HG03175 (cell line): ENCODE measurements at regions not wholly inside any gene's neighbourhood (a gene's known extent, or its start where the extent isn't known, plus 50 kb on each side); places are given as distances from the start of the nearest gene placed in this dataset.

Experiments
- ATAC-seq: cut with Tn5 transposase; IDR thresholded peaks from one replicate; pipeline ENCODE4 v1.9.1; 2021; ENCODE audit warnings: mild to moderate bottlenecking, moderate library complexity; ENCODE audit not compliant: unreplicated experiment

DNA sequence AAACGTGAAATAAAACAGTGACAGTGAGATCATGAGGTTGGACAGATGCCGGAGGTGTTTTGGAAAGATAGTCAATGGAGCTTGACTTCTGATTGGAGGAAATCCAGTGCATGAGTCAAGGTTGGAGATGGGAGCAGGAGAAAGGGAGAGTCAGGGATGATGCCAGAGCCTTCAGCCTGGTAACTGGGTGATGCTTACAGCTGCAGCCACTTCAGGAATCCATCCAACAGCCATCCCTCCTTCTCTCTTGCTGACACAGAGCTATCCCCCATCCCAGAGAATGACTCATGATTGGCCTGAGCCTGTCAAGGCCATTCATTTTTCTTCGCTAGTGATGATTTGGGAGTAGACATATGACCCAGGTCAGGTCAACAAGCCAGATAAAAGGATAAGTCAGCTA lies 112.8 kb downstream of the SAMD5 start:
- ATAC-seq: no peak

- ATAC-seq: no peak
Observed at GRCh38 chr6:147621961-147622360, 113.5 kb downstream of the SAMD5 start.

DNA sequence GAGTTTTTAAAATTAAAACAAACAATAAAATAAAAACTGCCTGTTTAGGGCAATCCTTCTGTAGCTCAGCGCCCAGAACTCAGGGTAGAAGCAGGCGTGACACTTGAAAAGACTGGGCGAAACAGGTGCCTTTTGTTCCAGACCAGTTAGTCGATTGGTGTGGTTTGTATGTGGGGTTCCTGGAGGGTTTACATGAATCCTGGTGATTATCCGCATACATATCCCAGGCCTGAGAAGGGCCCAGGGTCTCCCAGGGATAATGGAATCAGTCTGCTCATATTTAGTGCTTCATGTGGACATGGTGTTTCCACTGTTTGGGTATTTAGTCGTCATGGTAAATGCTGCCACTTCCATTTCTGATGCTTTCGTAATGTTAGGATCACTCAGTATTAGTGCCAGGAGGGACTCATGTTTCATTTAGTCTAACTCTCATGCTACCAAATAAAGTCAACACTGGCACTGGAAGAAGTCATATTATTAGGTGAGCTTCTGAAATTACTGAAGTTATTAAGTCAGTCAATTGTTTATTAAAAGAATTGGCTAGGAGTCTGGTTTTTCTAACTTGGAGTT lies 116.5 kb downstream of the SAMD5 start:
- no peak for ATAC-seq

DNA sequence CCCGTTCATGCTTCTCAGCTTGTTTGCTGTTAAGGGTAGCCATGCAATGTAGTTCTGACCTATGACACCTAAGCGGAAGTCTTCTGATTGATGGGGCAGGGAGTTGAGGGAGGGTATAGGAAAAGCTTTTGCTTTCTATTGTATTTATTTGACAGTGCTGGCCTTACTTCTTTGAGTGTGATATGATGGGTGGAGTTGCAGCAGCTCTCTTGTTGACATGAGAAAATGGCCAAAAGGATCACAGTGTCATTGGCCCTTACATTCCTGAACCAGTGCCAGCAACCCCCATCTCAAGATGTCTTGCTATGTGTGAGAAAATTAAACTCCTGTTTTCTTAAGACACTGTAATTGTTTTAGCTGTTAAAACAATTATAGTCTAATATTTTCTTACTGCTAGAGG lies 117.5 kb downstream of the SAMD5 start:
- ATAC-seq: no peak

DNA sequence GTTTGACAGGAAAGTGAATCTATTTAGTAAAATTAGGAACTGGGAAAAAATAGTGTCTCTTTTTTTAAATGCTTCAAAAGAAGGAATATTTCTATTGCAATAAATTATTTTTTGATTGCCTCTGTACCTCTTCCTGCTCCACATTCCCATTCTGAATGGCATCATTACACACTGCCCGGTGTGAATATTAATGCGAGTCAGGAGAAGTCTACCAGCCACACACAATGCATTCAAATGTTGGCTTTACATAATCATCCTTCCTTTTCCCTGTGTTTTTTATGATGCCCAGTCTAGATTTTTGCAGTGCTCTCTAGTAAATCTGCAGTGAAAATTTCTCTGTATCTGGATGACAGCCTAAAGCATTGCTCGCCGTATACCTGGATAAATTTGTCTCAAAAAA lies 118.9 kb downstream of the SAMD5 start:
- no peak for ATAC-seq

DNA sequence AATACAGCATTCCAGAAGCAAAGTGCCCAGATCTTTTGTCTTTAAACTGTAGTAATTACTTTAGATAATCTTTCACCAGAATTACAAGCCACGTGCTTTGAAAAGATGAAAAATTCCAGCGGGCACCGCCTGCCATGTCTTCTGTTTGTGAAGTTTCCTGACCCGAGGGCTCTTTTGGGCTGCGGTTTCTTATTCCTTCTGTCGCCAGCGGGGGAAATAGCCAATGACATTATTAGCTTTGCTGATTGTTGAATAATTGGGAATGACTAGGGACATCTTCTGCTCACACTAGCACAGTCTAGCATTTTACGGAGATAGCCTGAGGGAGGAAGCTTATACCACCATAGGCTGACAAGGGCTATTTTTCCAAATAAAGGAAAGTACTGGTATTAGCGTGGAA lies 124.7 kb downstream of the SAMD5 start:
- no peak for ATAC-seq

DNA sequence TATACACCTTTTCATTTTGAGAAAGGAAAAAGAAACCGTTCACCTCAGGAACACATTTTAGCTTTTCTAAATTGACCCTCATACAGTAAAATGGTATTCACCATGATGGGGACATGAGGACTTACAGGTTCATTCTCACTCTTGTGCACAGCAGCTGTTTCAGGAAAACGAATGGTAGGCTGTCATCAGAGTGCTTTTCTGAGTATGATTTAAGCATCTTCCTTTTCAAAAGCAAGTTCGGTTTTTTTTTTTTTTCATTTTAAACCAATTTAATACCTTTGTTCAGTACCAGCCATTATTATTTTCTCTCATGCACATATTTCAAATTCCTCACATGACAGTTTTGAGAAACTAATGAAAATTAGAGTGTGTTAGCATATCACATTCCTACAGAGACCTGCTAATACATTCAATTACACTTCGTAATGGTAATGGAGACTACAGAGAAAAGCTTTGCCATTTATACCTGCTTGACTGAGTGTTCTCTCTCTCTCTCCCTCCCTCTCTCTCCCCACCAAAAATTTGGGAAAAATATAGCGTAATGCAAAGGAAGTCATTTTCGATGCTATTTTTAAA lies 129.2 kb downstream of the SAMD5 start:
- no peak for ATAC-seq

- ATAC-seq: no peak
Observed at GRCh38 chr6:147639279-147639678, 130.8 kb downstream of the SAMD5 start.

DNA sequence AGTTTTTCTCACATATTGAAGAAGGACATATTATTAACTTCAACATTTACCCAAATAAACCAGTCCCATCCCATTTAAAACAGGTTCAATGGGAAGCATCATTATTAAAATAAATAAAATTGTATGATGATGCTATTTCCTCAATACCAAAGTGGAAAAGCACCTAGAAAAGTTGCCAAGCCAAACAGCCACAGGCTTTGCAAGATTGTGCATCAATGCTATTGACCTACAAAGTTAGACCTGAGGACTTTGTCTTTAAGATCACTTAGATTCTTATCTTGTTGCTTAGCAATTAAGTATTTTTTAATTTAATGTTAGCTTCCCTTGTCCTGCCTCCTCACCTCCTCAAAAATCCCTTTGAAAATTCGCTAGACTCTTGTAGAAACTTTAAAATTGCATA lies 132.1 kb downstream of the SAMD5 start:
- no peak for ATAC-seq

GRCh38 chr6:147641511-147641910 lies 133.0 kb downstream of the SAMD5 start:
- ATAC-seq: no peak

DNA sequence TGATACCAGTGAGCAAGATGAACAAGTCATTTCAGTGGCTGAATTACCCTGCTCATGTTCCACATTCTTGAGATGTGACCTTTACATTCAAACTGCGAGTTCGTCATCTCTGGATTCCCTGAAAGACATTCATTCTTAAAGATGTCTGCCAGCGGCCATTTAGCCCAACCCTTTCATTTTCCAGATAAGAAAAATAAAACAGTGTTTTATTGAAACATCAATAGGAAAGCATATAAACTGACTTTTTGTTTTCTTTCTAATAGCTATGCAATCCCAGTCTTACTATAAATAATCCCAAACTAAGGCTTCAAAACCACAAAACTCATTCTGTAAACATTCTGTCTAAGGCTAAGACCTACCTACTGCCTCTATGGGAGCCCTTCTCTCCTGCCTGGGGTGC lies 134.0 kb downstream of the SAMD5 start:
- no peak for ATAC-seq

GRCh38 chr6:147643341-147644200 lies 135.1 kb downstream of the SAMD5 start:
- ATAC-seq: no peak

GRCh38 chr6:147648916-147649315 lies 140.4 kb downstream of the SAMD5 start:
- no peak for ATAC-seq

DNA sequence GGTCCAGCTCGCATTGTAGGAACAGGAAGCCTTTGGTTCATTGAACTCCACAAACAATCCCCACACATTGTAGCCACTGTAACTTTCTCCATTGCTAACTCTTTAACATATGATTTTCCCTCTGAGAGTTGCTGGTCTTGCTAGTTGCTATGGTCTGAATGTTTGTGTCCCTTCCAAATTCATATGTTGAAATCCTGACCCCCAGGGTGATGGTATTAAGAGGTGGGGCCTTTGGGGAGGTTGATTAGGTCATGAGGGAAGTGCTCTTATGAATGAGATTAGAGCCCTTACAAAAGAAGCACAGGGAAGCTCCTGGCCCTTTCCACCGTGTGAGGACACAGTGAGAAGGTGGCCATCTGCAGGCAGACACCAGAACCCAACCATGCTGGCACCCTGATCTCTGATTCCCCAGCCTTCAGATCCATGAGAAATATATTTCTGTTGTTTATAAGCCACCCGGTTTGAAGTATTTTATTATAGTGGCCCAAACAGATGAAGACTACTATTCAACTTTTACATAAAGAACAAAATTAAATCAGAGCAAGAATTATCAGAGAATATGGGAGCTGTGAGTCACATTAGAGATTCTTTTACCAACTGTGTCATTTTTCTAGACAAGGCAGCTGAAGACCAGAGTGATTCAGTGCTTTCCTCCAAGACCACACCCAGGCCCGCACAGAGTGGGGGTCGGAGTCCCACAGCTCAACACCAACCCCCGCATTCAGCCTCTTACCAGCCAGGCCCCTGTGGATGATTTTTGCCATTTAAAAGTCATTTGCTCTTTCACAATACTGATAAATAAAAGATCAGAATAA lies 143.0 kb downstream of the SAMD5 start:
- no peak for ATAC-seq

DNA sequence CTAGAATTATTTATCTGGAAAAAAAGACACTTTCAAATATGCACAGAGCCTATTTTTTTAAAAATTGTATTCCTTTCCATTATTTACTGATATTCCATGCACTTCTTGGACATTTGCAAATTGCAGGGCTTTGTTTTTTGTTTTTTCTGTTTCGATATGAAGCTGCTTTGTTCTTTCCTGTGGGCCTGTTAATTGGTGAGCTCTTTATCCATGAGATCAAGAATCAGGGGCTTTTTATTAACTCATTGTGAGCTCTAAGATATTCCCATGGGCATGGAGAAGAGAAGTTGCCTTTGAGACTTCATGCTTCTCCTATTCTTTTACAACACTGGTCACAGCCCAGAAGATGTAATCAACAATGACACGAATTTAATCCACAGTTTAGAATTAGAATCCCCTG lies 145.1 kb downstream of the SAMD5 start:
- no peak for ATAC-seq

- ATAC-seq: no peak
Observed at GRCh38 chr6:147654103-147654845, 145.8 kb downstream of the SAMD5 start.

- ATAC-seq: no peak
Observed at GRCh38 chr6:147660334-147661311, 152.1 kb downstream of the SAMD5 start.

DNA sequence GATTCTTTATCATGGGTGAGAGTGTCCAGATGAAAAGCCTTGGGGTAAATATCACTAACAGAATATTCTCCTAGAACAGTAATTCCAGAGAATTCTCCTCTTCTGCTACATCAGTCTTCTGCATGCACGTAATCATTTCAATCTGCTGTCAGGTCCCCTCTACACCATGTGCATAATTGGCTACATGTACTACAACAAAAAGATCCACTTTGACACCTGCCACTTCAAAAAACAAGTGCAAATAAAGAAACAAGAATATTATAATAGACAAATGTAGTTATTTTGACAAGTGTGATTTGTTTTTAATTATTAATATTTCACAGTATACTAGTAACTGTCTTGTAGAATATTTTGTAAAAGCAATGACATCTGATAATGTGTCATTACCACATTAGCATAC lies 154.2 kb downstream of the SAMD5 start:
- no peak for ATAC-seq

- no peak for ATAC-seq
Observed at GRCh38 chr6:147664092-147664491, 155.6 kb downstream of the SAMD5 start.

DNA sequence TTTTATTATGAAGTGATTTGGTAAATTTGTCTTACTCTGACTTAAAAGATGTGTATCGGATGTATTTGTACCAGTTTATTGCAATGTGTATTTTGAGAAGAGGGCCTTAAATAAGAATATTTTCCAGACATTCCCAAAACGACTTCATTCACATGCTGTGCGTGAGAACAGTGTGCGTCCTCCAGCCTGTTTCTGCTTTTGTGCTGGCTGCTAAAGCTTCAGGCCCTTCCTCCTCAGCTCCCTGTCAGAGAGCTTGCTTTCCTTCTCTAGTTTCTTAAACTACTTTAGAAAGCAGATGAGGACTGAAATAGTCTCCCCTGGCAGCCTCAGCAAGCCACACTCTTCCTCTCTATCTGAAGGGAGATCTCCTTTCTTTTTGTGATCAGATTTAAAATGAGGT lies 157.8 kb downstream of the SAMD5 start:
- ATAC-seq: no peak
